ENCODE measurements at regions not wholly inside any gene's neighbourhood (a gene's known extent, or its start where the extent isn't known, plus 50 kb on each side); places are given as distances from the start of the nearest gene placed in this dataset.

DNA sequence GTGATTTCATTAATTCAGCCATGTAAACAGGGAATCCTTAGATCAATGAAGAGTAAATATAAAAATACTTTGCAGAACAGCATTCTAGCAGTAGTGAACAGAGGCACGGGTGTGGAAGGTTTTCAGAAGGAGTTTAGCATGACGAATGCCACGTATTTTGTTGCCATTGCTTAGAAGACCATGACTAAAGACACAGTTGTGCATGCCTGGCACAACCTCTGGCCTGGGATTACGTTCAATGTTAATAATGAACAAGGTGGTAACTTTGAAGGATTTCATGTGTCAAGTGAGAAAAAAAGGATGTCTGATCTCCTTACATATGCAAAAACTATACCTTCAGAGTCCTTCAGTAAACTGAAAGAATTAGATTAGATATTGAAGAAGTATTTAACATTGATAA lies 171.9 kb downstream of the MAGEB5 start:
- no peak for DNase-seq

DNA sequence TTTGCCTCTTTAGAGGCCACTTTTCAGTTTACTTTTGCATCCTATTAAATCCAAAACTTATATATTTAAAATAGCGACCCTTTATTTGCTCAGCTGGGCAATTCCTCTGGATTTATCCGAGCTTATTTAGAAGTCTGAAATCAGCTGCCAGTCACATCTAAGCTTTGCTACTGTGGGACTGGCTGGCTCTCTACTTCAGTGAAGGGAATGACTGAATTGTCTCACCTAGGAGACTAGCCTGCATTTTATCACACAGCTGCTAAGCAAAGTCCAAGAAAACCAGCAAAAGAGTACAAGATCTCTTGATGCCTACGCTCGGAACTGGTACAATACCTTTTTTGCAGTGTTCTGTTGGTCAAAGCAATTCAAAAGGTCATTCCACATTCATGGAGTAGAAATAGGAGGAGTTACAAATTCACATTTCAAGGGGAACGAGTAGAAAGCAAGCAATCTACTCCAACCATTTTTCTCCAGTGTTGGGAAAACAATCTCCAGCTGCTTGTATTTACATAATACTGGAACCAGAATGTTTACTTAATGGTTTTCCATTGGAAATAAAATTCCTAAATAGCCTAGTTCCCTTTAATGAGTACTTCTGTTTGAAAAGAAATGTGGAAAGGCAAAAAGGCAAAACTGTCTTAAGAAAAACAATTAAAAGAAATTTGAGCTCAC lies 160.2 kb downstream of the MAGEB5 start:
- DNase-seq = no peak

DNA sequence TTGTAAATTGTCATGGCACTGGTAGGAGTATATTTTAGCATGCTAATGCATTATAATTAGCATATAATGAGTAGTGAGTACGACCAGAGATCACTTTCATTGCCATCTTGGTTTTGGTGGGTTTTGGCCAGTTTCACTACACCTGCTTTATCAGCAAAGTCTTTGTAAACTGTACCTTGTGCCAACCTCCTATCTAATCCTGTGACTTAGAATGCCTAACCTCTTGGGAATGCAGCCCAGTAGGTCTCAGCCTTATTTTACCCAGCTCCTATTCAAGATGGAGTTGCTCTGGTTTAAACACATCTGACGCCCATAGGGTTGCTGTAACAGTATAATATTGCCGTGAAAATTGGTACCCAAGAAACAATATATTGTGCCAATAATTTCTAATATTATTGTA lies 159.4 kb downstream of the MAGEB5 start:
- no peak for DNase-seq

DNA sequence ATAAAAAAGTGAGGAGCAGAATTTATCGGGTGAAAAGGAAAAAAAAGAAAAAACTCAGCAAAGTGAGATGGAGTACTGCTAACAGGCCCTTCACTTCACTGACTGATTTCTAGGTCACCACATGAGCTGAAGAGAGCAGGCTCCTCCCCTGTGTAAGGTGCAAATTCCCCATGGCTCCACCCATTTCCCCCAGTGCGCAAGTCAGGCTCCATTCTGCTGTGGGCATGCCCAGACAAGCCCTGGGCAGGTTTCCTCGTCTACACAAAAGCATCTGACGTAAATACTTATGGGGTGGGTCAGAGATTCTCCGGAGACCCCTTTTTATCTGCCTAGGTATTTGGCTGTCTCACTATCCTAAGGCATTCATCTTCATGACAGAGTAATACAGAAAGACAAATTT lies 157.9 kb downstream of the MAGEB5 start:
- DNase-seq = no peak

DNA sequence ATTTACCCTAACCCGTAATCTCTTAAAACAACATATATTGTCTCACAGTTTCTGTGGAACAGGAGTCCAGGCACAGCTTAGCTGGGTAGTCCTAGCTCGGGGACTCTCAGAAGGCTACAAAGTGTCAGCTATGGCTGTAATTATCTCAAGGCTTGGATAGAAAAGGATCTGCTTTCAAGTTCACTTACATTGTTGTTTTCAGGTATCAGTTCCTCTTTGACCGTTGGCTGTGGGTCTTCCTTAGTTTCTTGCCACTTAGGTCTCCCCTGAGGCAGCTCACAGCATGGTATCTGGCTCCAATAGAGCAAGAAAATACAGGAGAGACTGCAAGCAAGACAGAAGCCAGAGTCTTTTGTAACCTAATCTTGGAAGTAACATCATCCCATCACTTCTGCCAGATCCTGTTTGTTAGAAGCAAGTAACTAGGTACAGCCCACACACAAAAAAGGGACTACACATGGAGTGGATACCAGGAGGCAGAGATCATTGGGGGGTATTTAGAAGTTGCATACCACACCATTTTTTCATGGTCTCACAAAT lies 137.0 kb downstream of the MAGEB5 start:
- no peak for DNase-seq

DNA sequence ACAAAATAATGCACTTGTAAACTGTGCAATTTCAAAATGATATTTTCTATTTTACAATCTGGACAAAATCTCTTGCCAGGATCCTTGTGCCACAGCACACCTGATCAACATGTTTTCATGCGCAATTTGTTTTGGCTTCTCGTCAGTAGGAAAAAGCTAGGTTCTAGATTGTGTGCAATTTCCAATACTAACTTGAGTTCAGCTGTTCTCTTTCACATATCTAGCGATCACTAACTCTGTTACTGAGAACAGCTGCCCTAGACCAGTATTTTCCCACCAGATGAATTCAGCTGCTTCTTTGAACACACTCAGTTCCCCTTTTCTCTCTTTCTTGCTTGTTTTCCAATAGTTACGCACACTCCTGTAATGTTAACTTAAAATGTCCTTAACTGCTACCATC lies 131.2 kb downstream of the MAGEB5 start:
- no peak for DNase-seq

DNA sequence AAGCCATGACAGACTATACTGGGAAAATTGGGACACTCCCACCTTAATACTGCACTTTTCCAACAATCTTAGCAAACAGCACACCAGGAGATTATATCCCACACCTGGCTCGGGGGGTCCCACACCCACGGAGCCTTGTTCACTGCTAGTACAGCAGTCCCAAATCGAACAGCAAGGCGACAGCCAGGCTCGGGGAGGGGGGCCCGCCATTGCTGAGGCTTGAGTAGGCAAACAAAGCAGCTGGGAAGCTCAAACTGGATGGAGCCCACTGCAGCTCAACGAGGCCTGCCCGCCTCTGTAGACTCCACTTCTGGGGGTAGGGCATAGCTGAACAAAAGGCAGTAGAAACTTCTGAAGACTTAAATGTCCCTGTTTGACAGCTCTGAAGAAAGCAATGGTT lies 118.3 kb downstream of the MAGEB5 start:
- no peak for DNase-seq

DNA sequence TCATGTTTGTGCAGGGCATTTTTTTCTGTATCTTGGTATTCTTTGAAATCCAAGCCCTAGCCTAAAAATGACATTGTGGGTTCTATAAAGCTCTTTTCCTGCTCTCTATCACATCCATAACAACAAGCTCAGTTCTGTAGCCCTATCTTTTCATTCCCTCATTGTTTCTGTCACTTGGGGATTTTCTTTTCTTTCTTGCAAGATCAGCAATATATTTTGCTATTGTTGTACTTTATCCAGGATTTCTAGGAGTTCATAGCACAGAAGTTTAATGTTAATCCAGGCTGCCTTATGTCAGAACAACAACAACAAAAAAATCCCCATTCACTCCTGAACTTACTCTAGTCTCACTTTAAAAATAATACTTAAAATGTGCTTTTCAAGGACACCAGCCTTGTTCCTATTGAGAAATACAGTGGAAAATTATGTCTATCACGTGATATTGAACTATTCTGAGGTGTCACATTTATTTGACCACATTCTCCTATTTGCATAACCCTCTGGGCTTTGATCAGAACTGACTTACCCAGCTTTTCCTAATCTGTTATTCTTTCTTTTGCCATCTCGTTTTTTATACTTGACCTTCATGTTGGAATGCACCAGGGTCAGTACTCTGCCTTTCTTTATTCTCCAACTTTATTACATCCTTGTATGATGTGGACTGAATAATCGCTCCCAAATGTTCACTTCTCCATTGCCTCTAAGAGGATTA lies 112.8 kb downstream of the MAGEB5 start:
- DNase-seq = no peak

DNA sequence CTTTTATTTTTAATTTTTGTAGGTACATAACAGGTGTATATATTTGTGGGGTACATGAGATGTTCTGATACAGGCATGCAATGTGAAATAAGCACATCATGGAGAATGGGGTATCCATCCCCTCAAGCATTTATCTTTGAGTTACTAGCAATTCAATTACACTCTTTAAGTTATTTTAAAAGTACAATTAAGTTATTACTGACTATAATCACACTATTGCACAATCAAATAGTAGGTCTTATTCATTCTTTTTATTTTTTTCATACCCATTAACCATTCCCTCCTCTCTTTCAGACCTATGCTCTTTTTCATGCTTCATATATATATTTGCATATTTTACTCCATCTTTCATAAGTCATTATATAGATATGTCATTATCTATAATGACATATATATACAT lies 93.3 kb downstream of the MAGEB5 start:
- no peak for DNase-seq

DNA sequence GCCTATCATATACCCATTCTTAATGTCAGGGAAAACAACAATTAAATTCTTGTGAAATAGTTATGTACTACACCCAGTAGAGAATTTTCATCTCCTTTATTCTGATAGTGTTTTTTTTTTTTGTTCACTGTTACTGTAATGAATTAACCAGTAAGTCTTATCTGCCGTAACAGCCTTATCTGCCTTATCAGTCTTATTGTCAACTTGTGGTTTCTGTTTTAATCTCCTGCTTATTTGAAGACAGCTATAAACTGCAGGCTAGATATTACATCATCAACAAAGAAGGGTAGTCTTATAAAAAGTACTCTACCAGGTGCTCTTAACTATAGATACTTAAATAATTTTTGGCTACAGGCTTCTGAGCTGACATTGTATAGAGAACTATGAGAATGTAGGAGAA lies 79.5 kb downstream of the MAGEB5 start:
- no peak for DNase-seq

DNA sequence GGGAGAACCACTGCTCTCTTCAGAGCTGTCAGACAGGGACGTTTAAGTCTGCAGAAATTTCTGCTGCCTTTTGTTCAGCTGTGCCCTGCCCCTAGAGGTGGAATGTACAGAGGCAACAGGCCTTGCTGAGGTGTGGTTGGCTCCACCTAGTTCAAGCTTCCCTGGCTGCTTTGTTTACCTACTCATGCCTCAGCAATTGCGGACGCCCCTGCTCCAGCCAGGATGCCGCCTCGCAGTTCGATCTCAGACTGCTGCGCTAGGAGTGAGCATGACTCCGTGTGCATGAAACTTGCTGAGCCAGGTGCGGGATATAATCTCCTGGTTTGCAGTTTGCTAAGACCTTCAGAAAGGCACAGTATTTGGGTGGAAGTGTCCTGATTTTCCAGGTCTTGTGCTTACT lies 70.9 kb downstream of the MAGEB5 start:
- no peak for DNase-seq

Measured in anterior cingulate cortex (tissue), 58 donors.